B cell (primary cell): ENCODE measurements at regions not wholly inside any gene's neighbourhood (a gene's known extent, or its start where the extent isn't known, plus 50 kb on each side); places are given as distances from the start of the nearest gene placed in this dataset.

Experiments
- ATAC-seq: fragments of 200-7000 bp; cut with Tn5 transposase; one replicate; pipeline ENCODE4 v1.10.0; 2021; ENCODE audit warnings: low read depth, mild to moderate bottlenecking, moderate number of reproducible peaks, moderate library complexity
- CTCF ChIA-PET: fragments of 350-600 bp; sonication (Branson Sonifier 250); formaldehyde crosslinking; loops from one replicate; lab custom pipeline; 2021; ENCODE audit warnings: antibody characterized with exemption, inconsistent platforms; lab: Charles Lee
- POLR2A ChIA-PET: fragments of 350-600 bp; sonication (Branson Sonifier 250); formaldehyde crosslinking; loops from one replicate; lab custom pipeline; 2021; ENCODE audit warnings: antibody characterized with exemption; lab: Charles Lee
- DNase-seq: peaks from one replicate; pipeline ENCODE4 v3.0.0; 2013
- H2AFZ ChIP-seq: 2 replicates; pipeline ENCODE4 v1.6.1; 2012; ENCODE audit warnings: mild to moderate bottlenecking, low read depth, low read length; ENCODE audit not compliant: insufficient read depth, poor library complexity, severe bottlenecking
- H3K27ac ChIP-seq, 2 donors: 1 replicate in 1 of 2; 2 replicates in 1 of 2; pipeline ENCODE4 v1.5.1; 2012 to 2013; ENCODE audit warnings: low read length in 2 of 2, mild to moderate bottlenecking in 2 of 2, moderate library complexity in 1 of 2
- H3K27me3 ChIP-seq, 4 experiments: fragments of 200-600 bp in 1 of 4; sonication (generic) in 1 of 4; replicated peaks in 1 of 4; 1 replicate in 2 of 4; 2 replicates in 2 of 4; pipeline versions ENCODE4 v1.6.1 to v1.7.0; 2013 to 2016; ENCODE audit warnings: low read length in 3 of 4, mild to moderate bottlenecking in 2 of 4, mixed read lengths in 1 of 4, moderate library complexity in 1 of 4; ENCODE audit not compliant: insufficient read depth in 4 of 4, control insufficient read depth in 3 of 4; ENCODE audit errors: control extremely low read depth in 1 of 4
- H3K36me3 ChIP-seq, 2 experiments: replicated peaks in 1 of 2; 1 replicate in 1 of 2; 2 replicates in 1 of 2; pipeline versions ENCODE4 v1.6.1 to v1.7.1; 2013; ENCODE audit warnings: low read length in 1 of 2; ENCODE audit not compliant: insufficient read depth in 2 of 2, control insufficient read depth in 1 of 2; ENCODE audit errors: control extremely low read depth in 1 of 2, extremely low read depth in 1 of 2
- H3K4me1 ChIP-seq, 2 donors: fragments of 200-600 bp in 1 of 2; sonication (generic) in 1 of 2; 1 replicate in 1 of 2; 2 replicates in 1 of 2; pipeline versions ENCODE4 v1.5.1 to v1.6.1; 2013 to 2017; ENCODE audit warnings: low read length in 2 of 2; ENCODE audit not compliant: control insufficient read depth in 2 of 2, insufficient read depth in 2 of 2
- H3K4me2 ChIP-seq: replicated peaks from 2 replicates; pipeline ENCODE3; 2012; ENCODE audit warnings: mild to moderate bottlenecking, low read depth, low read length; ENCODE audit not compliant: poor library complexity, severe bottlenecking
- H3K4me3 ChIP-seq, 5 experiments: fragments of 200-600 bp in 1 of 5; sonication (generic) in 1 of 5; 1 replicate in 3 of 5; 2 replicates in 2 of 5; pipeline versions ENCODE4 v1.5.1 to v1.7.0; 2011 to 2016; ENCODE audit warnings: low read length in 4 of 5, mild to moderate bottlenecking in 4 of 5, low read depth in 2 of 5, control low read depth in 1 of 5, moderate library complexity in 1 of 5; ENCODE audit not compliant: insufficient read depth in 1 of 5; ENCODE audit errors: control extremely low read depth in 1 of 5, extremely low read depth in 1 of 5
- H3K79me2 ChIP-seq: fragments of 200-600 bp; sonication (generic); one replicate; pipeline ENCODE4 v1.6.0; 2016; ENCODE audit warnings: low read length; ENCODE audit not compliant: control insufficient read depth, insufficient read depth
- H3K9ac ChIP-seq: fragments of 200-600 bp; sonication (generic); 2 replicates; pipeline ENCODE4 v1.6.1; 2017; ENCODE audit warnings: mild to moderate bottlenecking, low read length, moderate library complexity
- H3K9me3 ChIP-seq, 3 donors: one replicate each; pipeline versions ENCODE4 v1.6.1 to v1.7.1; 2013; ENCODE audit warnings: low read length in 2 of 3; ENCODE audit not compliant: control insufficient read depth in 2 of 3, insufficient read depth in 1 of 3; ENCODE audit errors: control extremely low read depth in 1 of 3
- H4K20me1 ChIP-seq: 2 replicates; pipeline ENCODE4 v1.6.0; 2012; ENCODE audit warnings: mild to moderate bottlenecking, low read length; ENCODE audit not compliant: insufficient read depth, control insufficient read depth, poor library complexity, severe bottlenecking
- H3K27ac Mint-ChIP-seq: one replicate; pipeline ENCODE4 v1.8.0; 2021; ENCODE audit warnings: mixed read lengths
- H3K27me3 Mint-ChIP-seq: one replicate; pipeline ENCODE4 v1.8.0; 2021; ENCODE audit warnings: mixed read lengths
- H3K4me1 Mint-ChIP-seq: one replicate; pipeline ENCODE4 v1.8.0; 2021; ENCODE audit warnings: mixed read lengths
- H3K4me3 Mint-ChIP-seq: one replicate; pipeline ENCODE4 v1.8.0; 2021; ENCODE audit warnings: mixed read lengths
- H3K9me3 Mint-ChIP-seq: one replicate; pipeline ENCODE4 v1.8.0; 2022; ENCODE audit warnings: mixed read lengths; ENCODE audit not compliant: insufficient read depth
- EZH2 ChIP-seq: IDR thresholded peaks from 2 replicates; pipeline ENCODE4 v1.6.1; 2012; ENCODE audit warnings: borderline replicate concordance, low read depth, mild to moderate bottlenecking, moderate library complexity, low read length; ENCODE audit not compliant: insufficient read depth, poor library complexity, severe bottlenecking
- WGBS: methylation state at CpG from one replicate; pipeline ENCODE4 v1.1.5; 2013; ENCODE audit warnings: missing lambda C conversion rate; ENCODE audit not compliant: insufficient coverage; 5-methylcytosine and 5-hydroxymethylcytosine counted together
- intact Hi-C: fragments of 100-400 bp; cut with micrococcal nuclease; formaldehyde crosslinking; loops from one replicate; pipeline ENCODE4 v1.10.0; 2022
- TF ChIP-seq, protein P1 (sequence below): fragments of 200-600 bp; IDR thresholded peaks from one replicate; pipeline ENCODE4 v1.8.0; 2022; ENCODE audit warnings: antibody characterized with exemption, mild to moderate bottlenecking

- Histone ChIP-seq H3K9me3 (no peaks in the 10 kb centered on the region), H3K27ac (no peak overlapping the region), H3K4me3 (no peak overlapping the region), H3K9ac (no peak overlapping the region), H3K27me3 (no peaks in the 10 kb centered on the region), H4K20me1 (no peaks in the 10 kb centered on the region), H2AFZ (no peak overlapping the region), H3K4me2 (no peak overlapping the region), H3K79me2 (no peaks in the 10 kb centered on the region), H3K36me3 (no peaks in the 10 kb centered on the region), H3K4me1 (no peaks in the 10 kb centered on the region)
- no peak overlapping the region for H3K4me3 Mint-ChIP-seq
- no peak for TF ChIP-seq EZH2
- TF ChIP-seq, protein P1, sequence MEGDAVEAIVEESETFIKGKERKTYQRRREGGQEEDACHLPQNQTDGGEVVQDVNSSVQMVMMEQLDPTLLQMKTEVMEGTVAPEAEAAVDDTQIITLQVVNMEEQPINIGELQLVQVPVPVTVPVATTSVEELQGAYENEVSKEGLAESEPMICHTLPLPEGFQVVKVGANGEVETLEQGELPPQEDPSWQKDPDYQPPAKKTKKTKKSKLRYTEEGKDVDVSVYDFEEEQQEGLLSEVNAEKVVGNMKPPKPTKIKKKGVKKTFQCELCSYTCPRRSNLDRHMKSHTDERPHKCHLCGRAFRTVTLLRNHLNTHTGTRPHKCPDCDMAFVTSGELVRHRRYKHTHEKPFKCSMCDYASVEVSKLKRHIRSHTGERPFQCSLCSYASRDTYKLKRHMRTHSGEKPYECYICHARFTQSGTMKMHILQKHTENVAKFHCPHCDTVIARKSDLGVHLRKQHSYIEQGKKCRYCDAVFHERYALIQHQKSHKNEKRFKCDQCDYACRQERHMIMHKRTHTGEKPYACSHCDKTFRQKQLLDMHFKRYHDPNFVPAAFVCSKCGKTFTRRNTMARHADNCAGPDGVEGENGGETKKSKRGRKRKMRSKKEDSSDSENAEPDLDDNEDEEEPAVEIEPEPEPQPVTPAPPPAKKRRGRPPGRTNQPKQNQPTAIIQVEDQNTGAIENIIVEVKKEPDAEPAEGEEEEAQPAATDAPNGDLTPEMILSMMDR = no peak
- no peak overlapping the region for H3K27ac Mint-ChIP-seq
- no peaks in the 10 kb centered on the region for H3K4me1 Mint-ChIP-seq
- no peaks in the 10 kb centered on the region for H3K27me3 Mint-ChIP-seq
- WGBS = 83% methylated on average over 7 of the region's 8 CpGs
- ATAC-seq (no peak), DNase-seq (no peak)
- intact Hi-C loops = no loop called here
- CTCF ChIA-PET = interaction anchor here (1.1 kb wide), 1 partner anchor 17 kb away, joined by 4 read pairs; no protein-coding TSS in a partner anchor
- POLR2A ChIA-PET = no interaction called here
- no peaks in the 10 kb centered on the region for H3K9me3 Mint-ChIP-seq
Observed at GRCh38 chr4:144518181-144518895, 127.6 kb upstream of the HHIP start.

GRCh38 chr4:144531841-144532240 is 114.1 kb upstream of the HHIP start:
- Mint-ChIP-seq H3K27me3 (no peaks in the 10 kb centered on the region), H3K4me3 (no peak overlapping the region), H3K27ac (no peak overlapping the region), H3K4me1 (no peaks in the 10 kb centered on the region), H3K9me3 (no peaks in the 10 kb centered on the region)
- WGBS = 80% methylated on average over 1 of the region's 2 CpGs
- Histone ChIP-seq H3K4me1 (no peaks in the 10 kb centered on the region), H3K4me3 (no peak overlapping the region), H2AFZ (no peak overlapping the region), H4K20me1 (no peaks in the 10 kb centered on the region), H3K4me2 (no peak overlapping the region), H3K27ac (no peak overlapping the region), H3K79me2 (no peaks in the 10 kb centered on the region), H3K9ac (no peak overlapping the region), H3K27me3 (no peaks in the 10 kb centered on the region), H3K36me3 (no peaks in the 10 kb centered on the region), H3K9me3 (no peaks in the 10 kb centered on the region)
- intact Hi-C loops = no loop called here
- ATAC-seq (no peak), DNase-seq (no peak)
- CTCF ChIA-PET = no interaction called here
- POLR2A ChIA-PET = no interaction called here
- TF ChIP-seq EZH2 = no peak
- TF ChIP-seq, protein P1 = no peak
